NCI-H69 (cell line): ENCODE measurements at regions not wholly inside any gene's neighbourhood (a gene's known extent, or its start where the extent isn't known, plus 50 kb on each side); places are given as distances from the start of the nearest gene placed in this dataset.

Experiments
- DNase-seq: peaks from one replicate; lab custom pipeline; 2025; lab: John Stamatoyannopoulos, UW

- no peak for DNase-seq
Observed at GRCh38 chr18:22625406-22625805, 207.7 kb upstream of the CTAGE1 start.

- no peak for DNase-seq
Observed at GRCh38 chr18:22626771-22627170, 209.1 kb upstream of the CTAGE1 start.

GRCh38 chr18:22627506-22627905 lies 209.8 kb upstream of the CTAGE1 start:
- no peak for DNase-seq

DNA sequence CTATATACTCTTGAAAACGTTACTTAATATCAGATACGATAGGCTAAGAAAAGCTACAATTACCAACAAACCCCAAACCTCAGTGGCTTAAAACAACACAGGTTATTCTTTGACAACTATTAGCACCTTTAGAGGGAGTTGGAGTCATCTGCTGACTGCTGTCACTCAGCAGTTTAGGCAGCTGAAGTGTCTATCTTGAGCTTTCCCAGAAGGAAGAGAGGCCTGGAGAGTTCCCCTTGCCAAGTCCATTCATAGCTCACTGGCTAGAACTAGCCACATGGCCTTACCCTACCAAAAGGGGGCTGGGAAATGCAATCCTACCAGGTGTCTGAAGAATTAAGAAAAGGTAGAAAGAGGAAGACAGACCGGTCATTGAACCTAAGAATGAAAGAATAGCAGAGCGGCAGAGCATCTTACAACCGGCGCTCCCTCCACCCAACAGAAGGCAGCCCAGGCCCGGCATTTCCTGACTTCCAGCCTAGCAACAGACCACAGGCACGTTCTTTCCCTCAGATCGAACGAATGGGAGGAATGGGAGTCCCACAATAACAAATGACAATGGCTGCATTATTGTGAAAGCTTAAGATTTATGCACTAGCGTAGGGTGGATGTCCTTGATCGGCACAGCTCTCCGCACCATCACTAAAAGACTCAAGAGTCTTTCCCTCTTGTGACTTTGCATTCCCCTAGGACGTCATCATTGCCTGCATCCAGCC lies 211.2 kb upstream of the CTAGE1 start:
- DNase-seq, result no peak

GRCh38 chr18:22630980-22631379 lies 213.3 kb upstream of the CTAGE1 start:
- no peak for DNase-seq

GRCh38 chr18:22632191-22632590 lies 214.5 kb upstream of the CTAGE1 start:
- DNase-seq, result no peak

DNA sequence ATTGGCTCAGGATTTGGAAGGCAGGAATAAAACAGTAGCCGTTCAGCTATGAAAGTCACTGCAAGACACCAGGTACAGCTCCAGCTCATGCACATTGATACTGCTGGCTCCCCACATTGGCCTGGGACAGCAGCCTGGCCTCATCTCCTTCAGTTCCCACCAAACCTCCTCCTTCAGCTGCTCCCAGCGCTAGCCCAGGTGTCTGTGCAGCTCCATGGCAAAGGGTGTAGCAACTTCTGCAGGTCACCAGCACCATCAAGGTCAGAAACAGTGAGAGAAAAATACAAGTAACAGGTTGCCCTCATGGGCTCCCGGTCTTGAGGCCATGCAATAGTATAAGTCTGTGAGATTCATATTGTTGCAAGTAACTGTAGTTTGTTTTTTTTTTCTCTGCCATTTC lies 216.7 kb upstream of the CTAGE1 start:
- DNase-seq, result no peak

DNA sequence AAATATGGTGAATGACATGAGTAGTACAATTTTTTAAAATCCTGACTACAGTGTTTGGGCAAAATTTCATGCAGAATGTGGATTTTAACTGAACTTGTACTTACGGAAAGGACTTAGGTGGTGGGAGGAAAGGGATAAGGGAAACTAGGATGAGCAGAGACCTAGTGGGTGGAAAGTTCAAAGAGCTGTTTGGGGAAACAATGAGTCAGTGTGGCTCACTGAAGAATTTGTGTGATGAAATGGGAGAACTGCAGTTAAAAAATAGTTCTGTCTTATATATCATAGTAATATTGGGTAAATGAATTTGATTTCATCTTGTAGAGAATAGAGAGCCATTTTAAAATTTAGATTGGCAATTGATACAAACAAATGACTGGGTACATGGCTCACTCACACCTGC lies 220.1 kb upstream of the CTAGE1 start:
- no peak for DNase-seq

DNA sequence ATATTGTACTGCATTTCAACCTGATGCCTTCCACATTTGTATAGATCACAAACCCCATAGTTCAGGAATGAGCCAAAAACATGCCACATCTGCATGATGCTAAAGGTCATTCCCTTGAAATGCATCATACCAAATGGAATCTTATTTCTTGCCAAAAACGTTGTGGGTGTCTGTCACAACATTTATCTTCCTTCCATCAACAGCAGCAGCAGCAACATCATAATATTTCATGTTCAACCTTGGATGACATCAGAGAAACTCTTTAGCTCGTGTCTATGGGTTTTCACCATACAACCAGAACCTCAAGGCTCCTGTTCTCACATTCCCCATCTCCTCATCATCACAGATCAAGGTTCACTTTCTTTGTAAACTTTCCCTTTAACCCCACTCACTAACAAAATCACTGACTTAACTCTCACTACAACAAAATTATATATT lies 221.3 kb upstream of the CTAGE1 start:
- no peak for DNase-seq

- DNase-seq, result no peak
Observed at GRCh38 chr18:22639561-22639960, 221.8 kb upstream of the CTAGE1 start.

GRCh38 chr18:22640281-22640842 lies 222.6 kb upstream of the CTAGE1 start:
- DNase-seq, result no peak

- DNase-seq, result no peak
Observed at GRCh38 chr18:22641958-22642357, 224.2 kb upstream of the CTAGE1 start.

GRCh38 chr18:22643731-22644130 lies 226.0 kb upstream of the CTAGE1 start:
- no peak for DNase-seq

GRCh38 chr18:22650247-22650646 lies 232.5 kb upstream of the CTAGE1 start:
- no peak for DNase-seq

DNA sequence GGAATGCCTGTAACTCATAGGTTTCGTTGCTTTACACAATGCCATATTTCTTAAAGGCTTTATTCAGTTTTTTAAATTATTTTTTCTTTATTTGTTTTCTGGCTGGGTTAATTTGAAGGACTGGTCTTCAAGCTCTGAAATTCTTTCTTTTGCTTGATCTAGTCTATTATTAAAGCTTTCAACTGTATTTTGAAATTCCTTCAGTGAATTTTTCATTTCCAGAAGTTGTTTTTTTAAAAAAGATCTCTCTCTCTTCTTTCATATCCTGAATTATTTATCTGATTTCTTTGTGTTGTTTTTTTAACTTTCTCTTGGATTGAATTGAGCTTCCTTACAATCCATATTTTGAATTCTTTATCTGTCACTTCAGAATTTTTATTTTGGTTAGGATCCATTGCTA lies 239.9 kb upstream of the CTAGE1 start:
- no peak for DNase-seq

GRCh38 chr18:22658318-22658717 lies 240.6 kb upstream of the CTAGE1 start:
- DNase-seq, result no peak

- DNase-seq, result no peak
Observed at GRCh38 chr18:22663378-22663777, 245.7 kb upstream of the CTAGE1 start.

DNA sequence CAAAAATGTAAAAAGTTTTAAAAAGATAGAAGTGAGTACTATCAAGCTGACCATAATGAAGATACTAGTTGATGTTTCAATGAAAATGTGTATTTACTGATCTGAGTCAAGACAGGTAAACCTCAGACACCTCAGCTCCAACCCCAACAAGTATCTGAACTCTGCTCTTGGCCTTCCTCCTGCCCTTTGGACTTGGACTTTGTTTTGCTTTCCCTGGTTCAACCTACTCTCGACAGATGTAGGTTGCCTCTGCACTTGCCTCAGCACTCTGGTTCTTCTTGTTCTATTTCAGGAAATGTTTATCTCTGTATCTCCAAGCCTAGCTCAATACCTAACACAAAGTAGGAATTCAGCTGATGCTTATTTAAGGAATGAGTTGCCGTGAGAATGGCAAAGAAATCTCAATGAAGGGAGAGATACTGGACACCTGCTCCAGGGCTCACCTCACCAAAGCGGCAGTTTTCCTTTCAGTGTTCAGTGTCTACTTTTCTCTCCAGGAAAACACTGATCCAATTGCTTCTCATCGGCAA lies 248.8 kb upstream of the CTAGE1 start:
- no peak for DNase-seq

- DNase-seq, result no peak
Observed at GRCh38 chr18:22667156-22667555, 249.4 kb upstream of the CTAGE1 start.

DNA sequence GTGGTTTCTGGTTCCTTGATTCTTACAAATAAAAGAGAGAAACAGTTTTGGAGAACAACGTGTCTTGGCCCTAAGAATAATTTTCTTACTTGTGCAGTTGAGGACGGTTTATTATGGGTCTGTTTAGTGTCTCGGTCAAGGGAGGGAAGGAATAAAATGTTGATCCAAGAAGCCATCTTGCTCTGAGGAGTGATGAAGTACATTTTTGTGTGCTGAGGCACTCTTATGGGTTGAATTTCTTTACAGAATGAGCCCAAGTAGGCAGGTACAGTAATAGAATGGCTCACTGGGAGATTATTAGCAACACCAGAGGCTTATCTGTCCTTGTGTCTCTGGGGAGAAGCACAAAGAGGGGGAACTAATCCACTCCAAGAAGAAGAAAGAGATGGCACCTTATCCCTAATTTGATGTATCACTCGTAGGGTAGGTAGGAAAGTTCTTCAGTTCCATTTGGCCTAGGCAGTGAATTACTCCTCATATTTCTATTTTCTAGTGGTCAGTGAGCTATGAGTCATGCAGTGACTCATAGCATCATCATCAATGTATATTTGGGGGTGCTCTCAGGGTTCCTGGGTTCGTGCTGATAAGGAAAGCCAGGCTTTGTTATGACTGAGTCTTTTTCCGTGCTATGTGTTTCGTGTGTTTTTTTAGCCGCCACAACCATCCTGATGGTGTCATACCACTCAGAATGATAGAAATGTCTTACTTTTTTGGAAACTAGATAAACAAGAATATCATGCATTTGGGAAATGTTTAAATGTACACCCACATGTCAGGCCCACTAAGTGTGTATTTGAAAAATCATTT lies 250.1 kb upstream of the CTAGE1 start:
- no peak for DNase-seq

GRCh38 chr18:22668496-22668895 lies 250.8 kb upstream of the CTAGE1 start:
- no peak for DNase-seq

DNA sequence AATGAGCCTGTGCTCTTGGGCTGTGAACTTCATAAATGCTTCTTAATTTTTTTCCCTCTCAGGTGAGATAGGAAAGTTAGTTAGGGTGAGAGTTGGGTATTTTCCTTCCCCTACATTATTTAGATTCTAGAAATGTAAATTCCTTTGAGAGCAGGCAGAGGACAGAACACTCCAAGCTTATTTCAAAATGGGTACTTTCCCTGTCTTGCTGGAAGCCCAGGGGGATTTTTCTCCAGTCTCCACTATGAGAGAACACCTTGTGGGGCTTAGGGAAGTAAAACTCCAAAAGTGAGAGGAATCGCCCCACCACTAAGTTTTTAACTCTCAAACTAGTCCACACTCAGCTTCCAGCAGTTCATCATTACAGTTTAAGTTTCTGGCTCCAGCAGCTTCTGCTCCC lies 253.2 kb upstream of the CTAGE1 start:
- DNase-seq, result no peak
